RWPE1 (cell line): ENCODE measurements at regions not wholly inside any gene's neighbourhood (a gene's known extent, or its start where the extent isn't known, plus 50 kb on each side); places are given as distances from the start of the nearest gene placed in this dataset.

Experiments
- CTCF ChIA-PET: fragments of 350-600 bp; sonication (Branson Sonifier 250); formaldehyde crosslinking; extraction: SDS; loops from one replicate; lab custom pipeline; 2021; lab: Yijun Ruan, JAX
- POLR2A ChIA-PET: fragments of 400-600 bp; formaldehyde crosslinking; extraction: SDS; loops from one replicate; lab custom pipeline; 2020; ENCODE audit warnings: antibody characterized with exemption; ENCODE audit not compliant: low non-redundant PET; lab: Yijun Ruan, JAX
- DNase-seq: peaks from one replicate; pipeline ENCODE4 v3.0.0; 2012; ENCODE audit warnings: low spot score
- H3K27ac ChIP-seq: fragments of 450-650 bp; 2 replicates; pipeline ENCODE4 v1.5.1; 2017
- TF ChIP-seq, protein P1 (sequence below): fragments of 450-650 bp; conservative IDR thresholded peaks from 2 replicates; pipeline ENCODE4 v1.5.1; 2017; ENCODE audit warnings: low read depth, mild to moderate bottlenecking

DNA sequence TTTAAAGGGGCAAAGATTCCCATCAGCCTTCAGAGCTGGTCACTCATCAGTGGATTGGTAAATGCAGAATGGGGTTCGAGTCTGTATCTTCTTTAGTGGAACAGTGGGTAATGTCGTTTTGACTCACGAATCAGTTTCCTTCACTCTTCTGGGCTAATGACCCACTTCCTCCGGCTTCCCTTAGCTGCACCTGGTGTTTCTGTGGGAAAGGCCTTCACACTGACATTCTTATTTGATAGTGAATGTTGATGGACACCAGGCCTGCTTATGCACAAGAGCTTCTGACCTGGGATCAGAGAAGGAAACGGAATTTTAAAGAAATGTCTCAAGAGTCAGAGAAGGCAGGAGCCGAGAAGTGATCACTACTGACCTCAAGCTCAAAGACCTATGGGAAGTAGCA, 272.0 kb upstream of the SULF2 start:
- no peak overlapping the region for H3K27ac ChIP-seq
- CTCF ChIA-PET, result interaction anchor here (0.5 to 0.6 kb wide), 2 partner anchors 72 to 136 kb away, joined by 3 to 4 read pairs; no protein-coding TSS in a partner anchor
- no peak for DNase-seq
- TF ChIP-seq, protein P1, sequence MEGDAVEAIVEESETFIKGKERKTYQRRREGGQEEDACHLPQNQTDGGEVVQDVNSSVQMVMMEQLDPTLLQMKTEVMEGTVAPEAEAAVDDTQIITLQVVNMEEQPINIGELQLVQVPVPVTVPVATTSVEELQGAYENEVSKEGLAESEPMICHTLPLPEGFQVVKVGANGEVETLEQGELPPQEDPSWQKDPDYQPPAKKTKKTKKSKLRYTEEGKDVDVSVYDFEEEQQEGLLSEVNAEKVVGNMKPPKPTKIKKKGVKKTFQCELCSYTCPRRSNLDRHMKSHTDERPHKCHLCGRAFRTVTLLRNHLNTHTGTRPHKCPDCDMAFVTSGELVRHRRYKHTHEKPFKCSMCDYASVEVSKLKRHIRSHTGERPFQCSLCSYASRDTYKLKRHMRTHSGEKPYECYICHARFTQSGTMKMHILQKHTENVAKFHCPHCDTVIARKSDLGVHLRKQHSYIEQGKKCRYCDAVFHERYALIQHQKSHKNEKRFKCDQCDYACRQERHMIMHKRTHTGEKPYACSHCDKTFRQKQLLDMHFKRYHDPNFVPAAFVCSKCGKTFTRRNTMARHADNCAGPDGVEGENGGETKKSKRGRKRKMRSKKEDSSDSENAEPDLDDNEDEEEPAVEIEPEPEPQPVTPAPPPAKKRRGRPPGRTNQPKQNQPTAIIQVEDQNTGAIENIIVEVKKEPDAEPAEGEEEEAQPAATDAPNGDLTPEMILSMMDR, result no peak
- POLR2A ChIA-PET, result no interaction called here

DNA sequence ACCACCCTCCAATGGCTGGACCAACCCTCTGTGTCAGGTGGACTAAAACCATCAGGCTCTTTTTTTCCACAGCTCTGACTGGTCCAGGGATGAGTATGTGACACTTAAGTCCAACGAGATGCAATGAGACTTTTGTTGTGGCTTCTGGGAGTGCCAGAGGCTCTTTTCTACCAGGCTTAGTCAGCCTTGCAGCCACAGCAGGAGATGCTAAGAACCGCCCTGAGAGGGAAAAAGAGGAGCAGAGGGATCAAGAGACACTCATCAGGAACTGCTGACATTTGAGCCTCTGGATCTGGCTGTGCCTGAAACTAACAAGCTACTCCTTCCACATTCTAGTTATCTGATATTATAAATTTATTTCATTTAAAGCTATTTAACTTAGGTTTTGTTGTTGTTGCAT, 270.9 kb upstream of the SULF2 start:
- CTCF ChIA-PET, result interaction anchor here (0.6 kb wide), 1 partner anchor 133 kb away, joined by 3 read pairs; no protein-coding TSS in a partner anchor

DNA sequence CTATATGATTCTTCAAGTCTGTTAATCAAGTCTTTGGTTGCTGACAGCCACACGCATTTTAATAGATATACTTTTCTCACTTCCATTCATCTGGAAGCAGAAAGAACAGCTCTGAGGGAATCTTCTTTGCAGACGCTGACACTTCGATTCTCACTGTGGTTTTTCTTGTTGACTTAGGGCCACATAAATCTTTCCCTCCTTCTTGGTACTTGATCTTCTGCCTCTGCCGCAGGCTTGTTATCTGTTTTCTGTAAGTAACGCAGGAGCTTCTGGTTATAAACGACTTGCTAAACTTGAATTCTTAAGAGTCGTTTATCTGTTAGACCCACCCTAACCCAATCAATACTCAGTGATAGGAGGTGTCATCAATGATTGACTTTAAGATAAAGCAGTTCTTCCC, 268.8 kb upstream of the SULF2 start:
- ChIA-PET POLR2A (no interaction called here), CTCF (interaction anchor here (0.6 to 1.1 kb wide), 2 partner anchors 32 to 566 kb away, joined by 3 to 4 read pairs; no protein-coding TSS in a partner anchor)
- DNase-seq, result no peak
- no peak overlapping the region for H3K27ac ChIP-seq
- TF ChIP-seq, protein P1, result no peak

More for the DNA sequence above, 270.9 kb upstream of the SULF2 start:
- POLR2A ChIA-PET, result no interaction called here
- TF ChIP-seq, protein P1, result no peak
- DNase-seq, result no peak
- H3K27ac ChIP-seq, result no peak overlapping the region

DNA sequence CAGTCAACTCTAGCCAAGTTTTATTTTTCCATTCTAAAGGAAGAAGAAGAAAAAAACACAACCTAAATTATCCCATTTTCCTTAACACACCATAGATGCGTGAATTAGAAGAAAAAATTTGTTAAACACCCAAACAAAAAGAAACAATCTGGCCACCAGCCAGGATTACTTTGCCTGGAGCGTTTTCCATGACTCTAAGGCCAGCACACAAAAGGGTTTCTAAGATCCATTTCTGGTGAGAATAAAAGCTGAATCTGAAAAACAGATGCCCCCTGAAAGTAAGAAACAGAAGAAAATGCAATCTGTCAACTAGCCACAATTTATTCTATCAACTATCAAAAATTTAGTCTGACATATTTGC, 267.2 kb upstream of the SULF2 start:
- TF ChIP-seq, protein P1, result no peak
- DNase-seq, result peak; percentile 80
- peak overlapping the region; percentile 90 for H3K27ac ChIP-seq
- ChIA-PET POLR2A (no interaction called here), CTCF (interaction anchor here (0.6 to 1.2 kb wide), 3 partner anchors 34 to 568 kb away, joined by 4 to 6 read pairs (median 5); no protein-coding TSS in a partner anchor)

DNA sequence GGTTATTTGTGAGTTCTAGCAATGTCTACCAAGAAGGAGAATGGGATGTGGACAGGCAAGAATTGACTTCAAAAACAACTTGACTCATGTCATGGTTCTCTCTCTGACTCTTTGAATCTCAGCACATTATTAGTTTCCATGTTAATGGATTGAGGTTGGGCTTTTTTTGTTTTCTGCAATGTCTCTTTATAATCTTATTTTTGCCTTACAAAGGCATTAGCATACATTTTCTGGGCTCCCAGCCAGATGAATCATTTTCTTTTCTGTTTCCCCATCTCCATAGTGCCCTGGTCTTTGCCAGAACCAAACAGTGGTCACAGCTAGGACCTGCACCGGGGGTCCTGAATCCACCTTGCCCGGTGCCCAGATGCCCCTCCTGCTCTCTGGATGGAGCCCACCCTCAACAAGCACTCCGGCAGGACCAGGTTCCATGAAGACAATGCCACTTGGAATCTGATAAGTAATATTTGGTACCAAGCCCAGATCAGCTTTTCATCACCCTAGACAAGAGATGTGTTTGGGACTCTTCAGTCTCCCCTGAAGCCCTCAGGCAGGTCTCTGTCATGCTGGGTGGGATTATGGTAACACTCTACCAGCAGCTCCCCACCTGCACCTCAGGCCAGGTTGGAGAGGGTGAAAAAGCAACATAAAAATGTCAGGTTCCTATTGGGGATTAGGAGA, 266.7 kb upstream of the SULF2 start:
- CTCF ChIA-PET, result interaction anchor here (0.6 to 1.2 kb wide), 3 partner anchors 35 to 569 kb away, joined by 4 to 6 read pairs (median 5); no protein-coding TSS in a partner anchor
- POLR2A ChIA-PET, result no interaction called here
- TF ChIP-seq, protein P1, result no peak
- peak overlapping the region; percentile 90 for H3K27ac ChIP-seq
- DNase-seq, result peak; percentile 98

DNA sequence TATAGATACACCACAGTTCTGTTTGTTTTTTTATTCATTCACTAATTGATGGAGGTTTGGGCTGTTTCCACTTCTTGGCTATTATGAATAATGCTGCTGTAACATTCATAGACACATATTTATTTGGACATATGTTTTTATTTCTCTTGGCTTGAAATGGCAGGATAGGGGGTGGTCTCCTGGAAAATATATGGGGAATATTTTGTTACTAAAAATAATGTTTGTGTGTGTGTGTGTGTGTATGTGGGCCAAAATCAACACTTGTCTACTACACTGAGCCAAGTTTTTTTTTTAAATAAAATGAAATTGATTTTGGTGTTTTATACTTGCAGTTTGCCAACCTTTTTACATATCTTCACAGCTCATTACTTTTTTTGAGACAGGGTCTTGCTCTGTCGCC, 264.4 kb upstream of the SULF2 start:
- ChIA-PET CTCF (interaction anchor here (0.6 to 0.7 kb wide), 3 partner anchors 65 to 74 kb away, joined by 3 to 4 read pairs (median 3); no protein-coding TSS in a partner anchor), POLR2A (no interaction called here)
- TF ChIP-seq, protein P1, result no peak
- no peak overlapping the region for H3K27ac ChIP-seq
- no peak for DNase-seq
